ENCODE measurements at regions not wholly inside any gene's neighbourhood (a gene's known extent, or its start where the extent isn't known, plus 50 kb on each side); places are given as distances from the start of the nearest gene placed in this dataset.

DNA sequence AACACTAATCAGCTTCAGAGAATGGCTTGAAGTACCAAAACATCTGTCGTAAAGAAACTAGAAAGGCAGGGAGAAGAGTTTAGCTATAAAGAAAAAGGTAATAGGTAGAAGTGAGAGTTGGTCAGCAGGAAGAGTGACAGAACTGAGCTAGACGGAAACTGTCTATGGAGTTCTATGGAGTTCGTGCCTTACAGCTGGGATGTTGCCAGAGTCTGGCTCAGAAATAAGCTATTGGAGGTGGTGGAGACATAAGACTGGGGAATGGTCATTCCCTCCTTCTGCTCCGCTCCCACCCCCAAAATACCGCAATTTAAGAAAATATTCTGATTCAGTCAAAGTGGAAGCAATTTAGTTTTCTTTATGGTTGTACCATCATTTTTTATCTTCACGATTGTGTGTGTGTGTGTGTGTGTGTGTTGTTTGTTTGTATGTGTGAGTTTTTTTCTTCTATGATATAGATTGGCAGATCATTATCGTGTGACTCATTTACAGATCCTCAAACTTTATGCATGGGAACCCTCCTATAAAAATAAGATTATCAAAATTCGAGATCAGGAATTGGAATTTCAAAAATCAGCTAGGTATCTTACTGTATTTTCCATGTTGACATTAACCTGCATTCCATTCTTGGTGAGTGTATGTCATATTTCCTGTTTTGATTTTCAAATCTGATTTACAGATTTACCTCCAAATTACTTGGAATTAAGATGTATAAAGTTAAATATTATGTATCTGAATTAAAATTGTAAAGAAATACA is 79.0 kb downstream of the HSPA13 start:
- Histone ChIP-seq H3K9me3 (no peaks in the 10 kb centered on the region), H3K4me1 (peaks cover 0 to 2% (median 0%) of the 10 kb centered on the region in 12 donors), H3K36me3 (no peaks in the 10 kb centered on the region), H3K27ac (no peak overlapping the region), H3K27me3 (no peaks in the 10 kb centered on the region), H3K4me3 (no peak overlapping the region)
- ATAC-seq (no peak), DNase-seq (no peak)
- WGBS, 4 donors = 64 to 80% (median 69%) methylated on average over 8 of the region's 8 CpGs
- intact Hi-C loops (cut with DNase I) = no loop called here
- no peak for TF ChIP-seq POLR2A (IDR thresholded peaks at IDR 0.05)
- TF ChIP-seq, protein P1, sequence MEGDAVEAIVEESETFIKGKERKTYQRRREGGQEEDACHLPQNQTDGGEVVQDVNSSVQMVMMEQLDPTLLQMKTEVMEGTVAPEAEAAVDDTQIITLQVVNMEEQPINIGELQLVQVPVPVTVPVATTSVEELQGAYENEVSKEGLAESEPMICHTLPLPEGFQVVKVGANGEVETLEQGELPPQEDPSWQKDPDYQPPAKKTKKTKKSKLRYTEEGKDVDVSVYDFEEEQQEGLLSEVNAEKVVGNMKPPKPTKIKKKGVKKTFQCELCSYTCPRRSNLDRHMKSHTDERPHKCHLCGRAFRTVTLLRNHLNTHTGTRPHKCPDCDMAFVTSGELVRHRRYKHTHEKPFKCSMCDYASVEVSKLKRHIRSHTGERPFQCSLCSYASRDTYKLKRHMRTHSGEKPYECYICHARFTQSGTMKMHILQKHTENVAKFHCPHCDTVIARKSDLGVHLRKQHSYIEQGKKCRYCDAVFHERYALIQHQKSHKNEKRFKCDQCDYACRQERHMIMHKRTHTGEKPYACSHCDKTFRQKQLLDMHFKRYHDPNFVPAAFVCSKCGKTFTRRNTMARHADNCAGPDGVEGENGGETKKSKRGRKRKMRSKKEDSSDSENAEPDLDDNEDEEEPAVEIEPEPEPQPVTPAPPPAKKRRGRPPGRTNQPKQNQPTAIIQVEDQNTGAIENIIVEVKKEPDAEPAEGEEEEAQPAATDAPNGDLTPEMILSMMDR (IDR thresholded peaks at IDR 0.05) = no peak

GRCh38 chr21:14300074-14300473 is 82.9 kb downstream of the HSPA13 start:
- H3K9me3 ChIP-seq = no peaks in the 10 kb centered on the region
- H3K27me3 ChIP-seq = no peaks in the 10 kb centered on the region
- intact Hi-C loops (cut with DNase I) = no loop called here
- H3K27ac ChIP-seq = no peak overlapping the region
- H3K4me1 ChIP-seq = no peaks in the 10 kb centered on the region
- ATAC-seq = no peak
- no peak for DNase-seq
- TF ChIP-seq, protein P1 (IDR thresholded peaks at IDR 0.05) = no peak
- no peak for TF ChIP-seq POLR2A (IDR thresholded peaks at IDR 0.05)
- WGBS, 4 donors = 92 to 100% (median 96%) methylated on average over 1 of the region's 1 CpG
- no peak overlapping the region for H3K4me3 ChIP-seq
- H3K36me3 ChIP-seq = no peaks in the 10 kb centered on the region

DNA sequence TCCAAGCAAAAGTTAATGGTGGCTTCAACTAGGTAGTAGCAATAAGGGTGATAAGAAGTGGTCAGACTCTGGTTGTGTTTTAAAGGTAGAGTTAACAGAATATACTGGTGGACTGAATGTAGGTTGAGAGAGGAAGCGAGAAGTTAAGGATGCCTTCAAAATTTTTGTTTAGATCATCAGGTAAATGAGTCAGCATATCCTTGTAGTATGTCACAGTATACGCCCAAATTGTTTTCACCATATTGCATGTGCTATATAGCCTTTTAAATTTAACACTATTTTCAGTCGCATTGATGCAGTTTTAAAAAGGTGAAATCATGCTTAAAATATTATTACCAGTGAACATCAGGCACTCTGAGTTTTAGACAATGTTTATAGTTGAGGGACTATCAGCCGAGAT is 74.6 kb downstream of the RBM11 start:
- ATAC-seq (no peak), DNase-seq (no peak)
- intact Hi-C loops (cut with DNase I) = no loop called here
- no peak overlapping the region for H3K27ac ChIP-seq
- no peaks in the 10 kb centered on the region for H3K27me3 ChIP-seq
- TF ChIP-seq, protein P1 (IDR thresholded peaks at IDR 0.05) = no peak
- no peak for TF ChIP-seq POLR2A (IDR thresholded peaks at IDR 0.05)
- 80 to 90% (median 86%) methylated on average over 4 of the region's 4 CpGs for WGBS, 4 donors
- H3K9me3 ChIP-seq = no peaks in the 10 kb centered on the region
- H3K4me1 ChIP-seq = no peaks in the 10 kb centered on the region
- no peak overlapping the region for H3K4me3 ChIP-seq
- H3K36me3 ChIP-seq = no peaks in the 10 kb centered on the region

DNA sequence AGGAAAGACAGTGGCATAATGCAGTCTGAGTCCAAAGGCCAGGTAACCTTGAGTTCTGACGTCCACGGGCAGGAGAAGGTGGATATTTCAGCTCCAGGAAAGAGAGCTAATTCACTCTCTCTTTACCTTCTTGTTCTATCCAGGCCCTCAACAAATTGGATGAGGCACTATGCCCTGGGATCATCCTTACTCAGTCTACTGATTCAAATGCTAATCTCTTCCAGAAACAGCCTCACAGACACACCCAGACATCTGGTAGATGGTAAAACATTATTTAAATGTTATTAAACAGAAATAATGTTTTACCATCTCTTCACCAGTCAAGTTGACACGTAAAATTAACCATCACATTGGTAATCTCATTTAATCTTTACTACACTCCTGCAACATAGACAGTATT is 73.0 kb downstream of the RBM11 start:
- TF ChIP-seq, protein P1 (IDR thresholded peaks at IDR 0.05) = no peak
- no peak for TF ChIP-seq POLR2A (IDR thresholded peaks at IDR 0.05)
- Histone ChIP-seq H3K4me3 (no peak overlapping the region), H3K27ac (no peak overlapping the region), H3K4me1 (peaks cover 0 to 5% (median 0%) of the 10 kb centered on the region in 12 donors), H3K27me3 (no peaks in the 10 kb centered on the region), H3K9me3 (no peaks in the 10 kb centered on the region), H3K36me3 (no peaks in the 10 kb centered on the region)
- intact Hi-C loops (cut with DNase I) = loop anchor here in 1 of 10 donors (10.0 kb wide), 1 partner anchor 56 kb away; no protein-coding TSS in a partner anchor
- WGBS, 4 donors = 79 to 82% (median 81%) methylated on average over 3 of the region's 3 CpGs
- DNase-seq = no peak
- ATAC-seq = no peak
